Fibroblast of gingiva (primary cell): ENCODE measurements at regions not wholly inside any gene's neighbourhood (a gene's known extent, or its start where the extent isn't known, plus 50 kb on each side); places are given as distances from the start of the nearest gene placed in this dataset.
"Not testable (repeated sequence)": the region's sequence is repeated elsewhere in the genome, so short reads cannot be mapped to it uniquely, and the experiment has no call there.

ENCODE experiments used
- DNase-seq: peaks from one replicate; pipeline ENCODE4 v3.0.0-alpha.2; 2011; ENCODE audit warnings: low read depth

DNA sequence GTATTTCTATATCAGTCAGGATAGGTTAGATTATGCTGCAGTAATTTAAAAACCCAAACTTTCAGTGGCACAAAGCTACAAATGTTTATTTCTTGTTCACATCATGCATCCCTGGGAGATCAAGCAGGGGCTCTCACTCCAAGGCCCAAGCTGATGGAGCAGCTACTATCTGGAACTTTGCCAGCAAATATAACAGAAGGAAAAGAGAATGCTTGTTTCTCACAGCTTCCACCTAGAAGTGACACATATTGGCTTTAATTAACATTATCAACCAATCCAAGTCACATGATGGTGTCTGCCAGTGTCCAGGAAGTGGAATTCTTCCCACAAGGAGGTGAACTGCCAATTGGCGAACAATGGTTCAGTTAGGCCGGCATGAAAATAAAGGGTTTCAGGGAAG is 306.9 kb downstream of the BCL11A start:
- DNase-seq, result no peak

DNA sequence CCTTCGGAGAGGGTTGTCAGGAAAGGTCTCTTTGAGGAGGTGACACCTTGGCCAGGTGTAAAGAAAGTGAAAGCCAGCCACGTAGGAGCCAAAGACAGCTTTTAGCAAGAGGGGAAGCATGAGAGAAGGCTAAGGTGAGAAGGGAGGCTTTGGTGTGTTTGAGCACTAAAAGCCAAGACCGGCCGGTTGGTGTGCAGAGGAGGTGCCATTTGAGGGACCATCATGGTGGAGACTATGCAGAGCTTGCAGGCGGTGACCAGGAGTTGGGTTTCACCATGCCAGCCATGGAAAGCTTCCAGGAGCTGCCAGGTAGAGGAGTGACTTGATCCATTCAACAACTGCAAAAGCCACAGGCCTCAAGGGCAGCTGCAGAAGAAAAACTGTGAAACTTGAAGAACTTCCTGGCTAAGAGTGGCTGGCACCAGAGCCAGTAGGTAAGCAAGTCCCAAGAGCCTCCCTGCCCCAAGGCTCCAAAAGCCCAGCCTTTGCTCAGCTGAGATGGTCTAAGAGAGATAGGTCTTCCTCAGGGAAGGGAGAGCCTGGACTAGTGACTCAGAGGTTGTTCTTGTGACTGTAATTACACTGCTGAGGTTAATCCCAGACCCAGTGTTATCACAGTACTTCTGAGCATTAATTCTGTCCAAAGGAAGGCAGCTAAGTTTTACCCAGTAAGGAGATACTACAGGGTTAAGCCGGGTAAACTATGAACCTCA is 319.0 kb downstream of the BCL11A start:
- DNase-seq, result no peak

DNA sequence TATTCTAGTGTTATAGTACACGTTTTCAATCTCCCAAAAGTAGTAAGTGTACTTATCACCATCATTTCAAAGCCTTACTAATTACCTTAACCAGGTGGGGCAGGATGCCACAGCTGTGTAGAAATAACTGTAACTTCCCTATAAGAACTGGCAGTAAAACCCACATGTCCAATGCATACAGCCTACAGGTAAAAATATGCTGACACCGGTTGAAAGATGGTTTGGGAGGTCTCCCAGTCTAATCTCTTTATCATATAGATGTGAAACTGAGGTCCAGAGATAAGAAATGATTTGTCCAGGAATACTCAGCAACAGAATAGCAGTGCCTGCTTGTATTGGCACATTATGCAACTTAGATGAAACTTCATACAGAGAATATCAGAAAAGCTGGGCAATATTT is 322.9 kb downstream of the BCL11A start:
- DNase-seq, result no peak

DNA sequence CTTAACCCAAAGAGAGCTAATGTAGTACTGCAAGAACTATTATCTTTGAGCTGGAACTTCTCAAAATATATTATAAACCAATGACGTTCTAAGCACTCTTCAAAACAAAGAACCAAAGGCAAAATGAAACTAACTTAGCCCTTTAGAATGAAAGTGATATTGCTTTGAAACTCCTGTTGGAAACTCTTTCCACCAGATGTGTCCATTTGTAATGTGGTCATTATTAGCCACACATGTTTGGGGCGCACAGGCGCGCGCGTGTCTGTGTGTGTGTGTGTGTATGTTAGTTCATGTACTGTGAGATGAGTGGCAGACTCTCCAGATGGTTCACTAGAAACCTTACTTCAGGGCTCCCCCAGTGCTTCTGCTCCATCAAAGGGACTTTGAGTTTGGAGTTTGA is 323.4 kb downstream of the BCL11A start:
- no peak for DNase-seq

DNA sequence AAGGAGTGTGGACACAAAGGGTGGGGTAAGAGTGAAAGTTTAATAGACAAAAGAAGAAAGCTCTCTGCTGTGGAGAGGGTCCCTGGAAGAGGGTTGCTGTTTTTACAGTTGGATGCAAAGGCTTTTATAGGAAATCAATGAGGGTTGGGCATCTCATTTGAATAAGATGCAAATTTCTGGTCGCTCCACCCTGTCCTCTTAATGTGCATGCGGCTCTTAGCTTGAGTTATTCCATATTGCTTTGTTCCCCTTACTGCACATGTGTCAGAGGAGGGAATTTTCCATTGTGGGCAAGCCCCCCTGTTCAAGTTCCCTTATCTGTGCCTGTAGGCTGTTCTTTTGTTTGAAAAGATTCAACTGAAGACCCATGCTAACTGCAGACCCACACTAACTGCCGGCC is 326.5 kb downstream of the BCL11A start:
- no peak for DNase-seq

DNA sequence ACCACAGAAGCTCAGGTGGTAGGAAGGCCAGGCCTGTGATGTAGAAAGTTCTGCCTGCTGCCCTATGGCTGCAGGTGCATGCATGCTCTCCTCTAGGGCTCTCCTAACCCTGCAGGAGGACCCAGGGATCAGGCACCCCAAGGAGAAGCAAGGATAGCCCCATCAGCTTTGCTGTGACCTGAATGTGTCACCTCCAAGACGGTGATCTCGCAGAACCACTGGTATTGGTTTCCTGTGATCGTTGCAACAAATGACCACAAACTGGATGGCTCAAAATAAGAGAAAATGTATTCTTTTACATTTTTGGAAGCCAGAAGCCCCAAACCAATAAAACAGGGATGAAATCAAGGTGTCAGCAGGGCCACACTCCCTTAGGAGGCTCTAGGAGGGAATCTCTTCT is 327.3 kb downstream of the BCL11A start:
- no peak for DNase-seq

DNA sequence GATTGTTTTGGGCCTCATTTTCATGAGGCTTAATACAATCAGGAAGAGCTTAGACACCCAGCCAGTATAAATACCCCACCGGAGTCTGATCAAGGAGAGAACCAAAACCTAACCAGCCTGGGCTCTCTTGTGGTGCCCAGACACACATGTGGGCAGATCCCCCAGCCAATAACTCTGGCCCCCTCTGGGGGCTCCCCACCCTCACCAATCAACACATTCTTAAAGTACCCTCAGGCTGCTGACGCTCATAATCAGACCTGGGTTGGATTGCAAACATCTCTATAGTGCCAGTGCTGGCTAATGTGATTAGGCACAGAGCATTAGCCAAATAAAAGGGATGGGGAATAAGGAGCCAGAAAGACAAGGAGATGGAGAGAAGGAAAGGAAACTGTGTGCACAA is 329.6 kb downstream of the BCL11A start:
- no peak for DNase-seq

DNA sequence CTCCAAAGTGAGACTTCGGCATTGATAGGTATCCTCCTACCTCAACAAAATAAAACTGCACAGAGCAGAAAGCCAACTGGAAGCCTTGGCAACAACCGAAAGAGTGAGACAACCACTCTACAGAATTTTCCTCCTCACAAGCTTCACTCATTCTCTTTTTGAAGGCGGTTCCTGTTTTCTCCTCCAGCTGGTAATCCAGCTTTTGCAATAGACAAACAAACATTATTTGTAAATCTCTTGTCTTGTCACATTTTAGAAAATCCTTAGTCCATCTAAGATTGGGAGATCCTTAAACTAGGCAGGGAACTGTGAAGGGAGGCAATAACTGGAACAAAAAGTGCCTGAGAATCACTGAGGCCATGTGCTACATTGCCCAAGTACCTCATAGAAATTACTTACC is 332.4 kb downstream of the BCL11A start:
- no peak for DNase-seq

DNA sequence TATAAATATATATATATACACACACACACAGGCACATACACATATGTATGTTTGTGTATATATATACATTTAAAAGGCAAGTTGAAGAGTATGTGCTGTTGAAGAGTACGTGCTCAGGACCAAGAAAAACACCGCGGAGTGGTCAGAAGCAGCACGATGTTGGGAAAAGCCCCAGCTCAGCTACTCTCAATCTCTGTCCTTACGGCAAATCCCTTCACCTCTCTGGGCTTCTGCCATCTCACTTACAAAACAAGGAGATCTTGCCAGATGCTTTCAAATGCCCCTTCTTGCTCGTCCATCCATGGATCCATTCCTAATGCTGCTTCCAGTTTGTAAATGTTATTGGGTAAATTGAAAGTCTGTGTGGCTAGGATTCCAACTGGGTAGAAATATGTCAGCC is 333.9 kb downstream of the BCL11A start:
- DNase-seq, result no peak

DNA sequence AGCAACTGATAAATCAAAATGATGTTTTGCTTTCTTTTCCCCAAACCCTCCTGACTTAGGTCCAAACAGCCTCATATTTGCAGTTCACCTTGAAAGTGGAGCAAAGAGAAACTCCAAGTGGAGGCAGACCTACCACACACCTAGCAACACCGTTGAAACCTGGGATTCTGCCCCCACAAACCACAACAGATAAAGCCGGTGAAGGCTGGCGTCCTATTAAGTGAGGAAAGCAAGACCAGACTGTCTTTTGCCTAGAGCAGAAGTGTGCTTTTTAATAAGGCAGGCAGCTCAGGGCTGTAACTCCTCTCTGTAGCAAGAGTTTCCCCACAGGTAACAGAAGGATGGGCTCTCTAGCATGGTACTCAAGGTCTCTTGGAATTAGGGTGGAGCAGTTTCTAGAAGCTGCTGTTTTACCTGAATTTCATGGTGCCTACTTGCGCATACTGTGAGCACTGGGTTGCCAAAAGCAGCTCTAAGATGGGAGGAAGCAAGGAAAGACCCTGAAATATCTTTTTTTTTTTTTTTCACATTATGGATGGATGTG is 336.9 kb downstream of the BCL11A start:
- no peak for DNase-seq

DNA sequence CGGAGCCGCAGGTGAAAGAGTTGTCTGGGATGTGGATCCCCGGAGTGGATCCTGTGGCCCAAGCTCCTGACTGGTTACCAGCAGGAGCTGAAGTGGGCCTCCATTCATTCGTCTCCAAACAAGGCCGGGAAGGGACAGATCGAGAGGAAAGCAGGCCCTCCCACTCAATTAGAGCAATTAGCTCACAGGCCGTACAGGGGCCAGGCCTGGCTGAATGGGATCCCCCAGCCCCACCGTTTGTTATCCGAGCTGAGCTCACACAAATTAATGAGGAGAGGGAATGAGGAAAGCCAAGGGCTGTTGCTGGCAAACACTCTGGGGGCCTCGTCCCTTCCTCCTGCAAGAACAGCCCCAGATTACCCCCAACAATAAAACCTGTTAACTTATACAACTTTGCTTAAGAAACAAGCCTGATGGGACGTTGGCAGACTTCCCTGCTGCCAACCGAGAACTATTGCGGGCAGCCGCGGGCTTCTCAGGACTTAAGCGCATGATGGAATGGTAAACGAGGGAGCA is 338.0 kb downstream of the BCL11A start:
- DNase-seq, result no peak

DNA sequence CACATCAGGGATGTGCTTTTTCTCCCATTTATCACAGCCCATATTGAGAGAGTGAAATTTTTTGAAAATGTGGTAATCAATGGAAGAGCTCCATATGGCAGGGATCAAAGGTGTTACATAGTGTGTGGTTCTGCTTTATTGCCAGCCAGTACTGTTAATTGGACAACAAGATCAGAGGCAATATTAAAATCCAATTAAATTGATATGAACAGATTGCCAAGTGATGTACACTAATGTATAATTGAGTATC is 338.9 kb downstream of the BCL11A start:
- no peak for DNase-seq

DNA sequence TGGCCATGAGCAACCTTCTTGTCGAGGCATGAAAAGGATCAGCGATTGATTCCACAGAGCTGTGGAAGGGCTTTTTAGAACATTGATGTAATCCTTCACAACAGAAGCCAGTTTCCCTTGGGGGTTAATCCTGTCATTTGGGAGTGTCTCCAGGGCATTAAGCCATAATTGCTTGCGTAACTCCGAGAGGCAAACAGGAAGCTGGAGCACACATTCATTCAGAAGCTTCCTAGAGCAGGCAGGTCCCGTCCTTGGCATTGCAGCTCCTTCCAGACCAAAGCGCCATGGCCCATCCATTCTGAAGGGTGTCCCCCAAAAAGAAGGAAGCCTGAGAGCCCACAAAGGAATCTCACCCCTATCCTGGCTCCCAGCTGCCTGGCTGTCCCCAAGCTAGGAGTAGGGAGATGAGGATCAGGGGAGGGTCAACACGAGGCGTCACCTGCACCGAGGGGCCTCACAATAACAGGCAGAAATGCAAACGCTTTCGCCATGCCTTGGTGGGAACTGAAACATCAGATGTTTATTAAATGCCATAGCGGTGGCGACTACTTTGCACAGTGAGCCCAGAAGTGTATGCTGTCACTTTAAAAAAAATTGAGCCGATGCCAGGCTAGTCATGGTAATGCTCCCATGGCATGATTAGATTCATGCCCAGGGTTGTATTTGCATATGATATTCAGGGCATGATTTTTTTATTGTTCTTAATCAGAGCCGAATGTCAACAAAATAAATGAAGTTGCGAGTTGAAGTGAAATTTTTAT is 339.4 kb downstream of the BCL11A start:
- DNase-seq, result no peak

DNA sequence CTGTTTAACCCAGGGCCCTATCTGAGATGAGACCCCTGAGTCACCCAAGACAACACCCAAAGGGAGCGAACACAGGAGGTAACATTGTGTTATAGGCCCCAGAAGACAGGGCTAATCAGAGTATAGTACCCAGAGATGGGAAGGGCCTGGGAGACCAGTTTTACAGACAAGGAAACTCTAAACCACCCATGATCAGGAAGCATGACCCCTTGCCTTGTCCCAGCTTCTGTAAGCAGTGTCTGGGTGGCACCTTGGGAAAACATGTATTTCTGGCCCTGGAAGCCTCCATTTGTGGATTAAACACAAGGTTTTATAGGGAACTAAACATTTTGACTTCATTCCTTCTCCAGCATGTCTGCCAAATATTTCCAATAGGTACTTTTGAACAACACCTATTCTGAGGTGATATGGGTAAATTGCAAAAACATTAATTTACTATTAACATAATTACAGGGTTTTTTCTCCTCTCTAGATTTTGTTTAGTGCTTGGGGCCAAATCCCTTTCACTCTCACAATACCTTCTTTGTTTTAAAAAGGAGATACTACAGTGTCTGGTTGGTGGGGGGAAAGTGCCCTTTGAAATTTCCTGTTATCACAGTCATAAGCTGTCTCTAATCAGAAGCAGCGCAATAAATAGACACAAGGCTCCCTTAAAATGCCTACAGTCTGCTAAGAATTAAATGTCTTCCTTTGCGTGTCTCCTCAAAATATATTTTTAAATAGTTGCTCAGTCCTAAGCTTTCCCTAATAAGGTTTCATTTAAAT is 341.1 kb downstream of the BCL11A start:
- DNase-seq, result no peak

DNA sequence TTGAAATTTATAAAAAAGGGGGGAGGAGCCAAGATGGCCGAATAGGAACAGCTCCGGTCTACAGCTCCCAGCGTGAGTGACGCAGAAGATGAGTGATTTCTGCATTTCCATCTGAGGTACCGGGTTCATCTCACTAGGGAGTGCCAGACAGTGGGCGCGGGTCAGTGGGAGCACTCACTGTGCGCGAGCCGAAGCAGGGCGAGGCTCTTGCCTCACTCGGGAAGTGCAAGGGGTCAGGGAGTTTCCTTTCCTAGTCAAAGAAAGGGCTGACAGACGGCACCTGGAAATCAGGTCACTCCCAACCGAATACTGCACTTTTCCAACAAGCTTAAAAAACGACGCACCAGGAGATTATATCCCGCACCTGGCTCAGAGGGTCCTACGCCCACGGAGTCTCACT is 364.4 kb downstream of the BCL11A start:
- DNase-seq, result not testable (repeated sequence)

DNA sequence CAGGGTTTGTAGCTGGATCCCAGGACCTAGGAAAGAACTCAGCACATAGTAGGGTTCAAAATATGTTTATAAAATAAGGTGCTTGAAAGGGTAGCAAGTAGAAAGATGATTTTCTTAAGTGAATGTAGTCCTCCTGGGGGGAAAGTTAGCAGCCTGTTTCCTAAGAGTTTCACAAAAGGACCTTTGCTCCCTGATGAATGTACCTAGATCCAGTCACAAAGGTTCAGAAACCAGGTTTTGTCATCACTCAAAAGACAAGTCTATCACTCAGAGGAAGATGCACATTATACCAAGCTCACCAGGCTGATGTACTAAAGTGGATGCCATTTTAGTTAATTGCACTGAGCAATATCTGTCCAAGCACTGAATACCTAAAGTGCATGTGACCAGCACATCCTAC is 378.2 kb downstream of the BCL11A start:
- no peak for DNase-seq

DNA sequence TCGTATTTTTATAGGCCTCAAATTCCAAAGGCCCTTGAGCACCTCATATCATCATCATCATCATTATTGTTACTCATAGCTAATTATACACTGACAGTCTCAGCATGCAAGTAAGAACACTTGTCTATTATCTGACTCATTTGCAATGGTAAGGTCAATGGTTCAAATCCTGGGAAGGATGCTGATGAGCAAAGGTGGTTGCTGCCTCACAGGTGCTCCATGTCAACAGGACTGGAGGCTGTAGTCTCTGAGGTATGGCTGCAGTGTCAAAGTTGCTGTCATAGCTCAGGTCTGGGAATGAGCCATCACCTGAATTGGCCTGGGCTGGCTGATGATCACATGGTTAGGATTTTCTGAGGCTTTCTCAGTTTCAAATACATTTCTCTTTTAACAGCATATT is 379.3 kb downstream of the BCL11A start:
- no peak for DNase-seq

DNA sequence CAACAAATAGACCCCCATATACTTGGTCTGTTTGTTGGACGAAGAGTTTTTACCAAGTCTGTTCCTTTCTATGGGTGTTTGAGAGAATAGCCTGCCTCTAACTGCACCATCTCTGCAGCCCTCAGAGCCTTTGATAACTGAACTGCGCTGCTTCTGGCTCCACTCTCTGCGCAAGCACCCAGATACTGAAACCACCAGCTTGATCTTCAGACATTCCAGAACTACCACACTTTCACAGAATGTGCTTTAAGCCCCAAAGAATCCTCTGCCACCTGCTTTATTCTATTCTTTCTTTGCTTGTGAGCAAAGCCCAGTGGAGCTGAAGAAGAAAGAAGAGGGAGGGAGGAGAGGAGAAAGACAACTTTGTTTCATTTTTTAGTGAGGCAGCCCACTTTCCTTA is 380.7 kb downstream of the BCL11A start:
- DNase-seq, result no peak

DNA sequence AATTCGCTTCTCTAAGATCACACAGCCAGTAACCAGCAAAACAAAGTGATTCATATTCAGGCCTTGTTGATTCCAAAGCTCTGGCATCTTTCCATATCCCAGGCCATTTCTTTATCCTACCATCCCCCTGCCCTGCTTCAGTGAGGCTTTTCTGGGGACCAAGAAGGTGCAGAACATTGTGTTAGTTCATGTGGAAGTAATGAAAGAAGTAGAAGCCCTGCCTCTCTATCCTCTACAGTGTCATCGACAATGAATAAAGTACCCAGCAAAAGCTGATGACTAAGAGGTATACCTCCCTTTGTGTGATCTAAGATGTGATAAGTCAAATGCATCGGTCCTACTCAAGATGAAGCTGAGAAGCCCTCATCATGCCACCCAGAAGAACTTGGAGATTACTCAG is 383.2 kb downstream of the BCL11A start:
- DNase-seq, result no peak

DNA sequence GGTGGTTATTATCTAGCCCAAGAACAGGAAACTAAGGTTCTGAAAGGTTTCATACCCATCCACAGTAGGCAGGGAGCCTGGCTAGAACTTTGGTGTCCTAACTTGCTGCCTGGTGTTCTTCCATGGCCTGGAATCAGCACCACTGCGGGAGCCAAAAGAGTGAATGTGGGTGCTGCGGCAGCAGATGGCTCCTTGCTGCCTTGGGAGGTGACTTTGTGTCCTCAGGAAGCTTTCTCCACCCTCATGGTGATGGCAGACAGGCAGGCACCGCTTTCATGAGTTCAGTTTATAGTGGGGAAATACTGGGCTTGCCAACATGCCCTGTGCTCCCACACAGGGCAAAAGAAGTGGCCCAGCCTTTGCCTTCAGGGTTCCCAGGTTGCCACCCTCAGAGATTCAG is 385.2 kb downstream of the BCL11A start:
- no peak for DNase-seq

DNA sequence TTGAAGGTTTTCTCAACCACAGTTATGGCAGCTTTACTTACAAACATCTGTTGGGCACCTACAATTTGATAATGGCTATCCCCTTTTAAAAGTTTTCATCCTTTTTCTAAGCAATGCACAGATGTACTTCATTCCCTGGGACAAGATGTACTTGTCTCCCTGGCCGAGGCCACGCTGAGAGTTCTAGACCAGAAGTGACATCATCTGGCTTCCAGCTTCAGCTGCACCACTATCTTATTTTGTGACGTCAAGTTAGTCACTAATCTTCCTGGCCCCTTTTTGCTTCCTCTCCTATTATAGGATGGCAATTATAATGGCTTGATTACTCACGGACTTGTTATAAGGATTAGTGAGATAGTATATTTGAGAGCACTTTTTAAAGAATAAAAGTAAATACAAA is 386.4 kb downstream of the BCL11A start:
- DNase-seq, result no peak

DNA sequence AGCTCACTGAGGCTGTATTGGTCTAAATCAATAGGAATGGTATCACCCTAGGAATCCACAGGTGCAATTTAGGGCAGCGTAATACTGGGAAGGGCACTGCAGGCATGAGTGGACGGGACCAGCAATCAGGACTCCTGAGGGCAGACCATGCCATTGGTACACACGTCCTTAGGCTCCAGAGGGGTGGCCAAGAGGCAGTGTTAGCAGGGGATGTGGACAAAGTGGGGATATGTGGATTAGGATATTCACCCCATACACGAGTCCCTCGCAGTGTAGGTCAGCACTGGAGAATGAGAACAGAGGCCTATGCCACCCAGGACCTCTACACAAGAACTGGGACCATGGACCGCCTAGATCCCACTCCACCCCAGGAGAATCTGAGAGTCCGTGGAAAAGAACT is 389.8 kb downstream of the BCL11A start:
- no peak for DNase-seq

DNA sequence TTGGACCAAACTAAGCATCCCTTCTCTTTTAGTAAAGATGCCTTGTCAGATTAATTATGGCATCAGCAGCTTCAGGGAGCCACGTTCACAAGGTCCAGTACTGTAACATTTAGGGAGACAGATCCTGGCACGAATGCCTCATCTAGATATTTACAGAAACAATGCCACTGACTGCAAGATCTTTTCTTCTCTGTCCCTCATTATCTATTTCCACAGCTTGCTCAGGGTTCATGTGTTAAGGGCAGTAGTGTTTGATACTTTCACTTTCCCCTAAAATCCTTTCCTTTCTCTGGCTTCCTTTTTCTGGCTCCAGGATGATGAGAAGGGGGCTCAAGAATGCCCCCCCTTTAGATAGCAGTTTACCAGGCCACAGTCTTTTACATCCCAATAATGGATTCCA is 393.9 kb downstream of the BCL11A start:
- no peak for DNase-seq
